DMS153 treated with DMSO at 0.1 percent for 48 hours (cell line): ENCODE measurements at regions not wholly inside any gene's neighbourhood (a gene's known extent, or its start where the extent isn't known, plus 50 kb on each side); places are given as distances from the start of the nearest gene placed in this dataset.
"Not testable (repeated sequence)": the region's sequence is repeated elsewhere in the genome, so short reads cannot be mapped to it uniquely, and the experiment has no call there.

Source experiments
- DNase-seq: peaks from one replicate; lab custom pipeline; 2025; ENCODE audit not compliant: unreplicated experiment; lab: John Stamatoyannopoulos, UW

DNA sequence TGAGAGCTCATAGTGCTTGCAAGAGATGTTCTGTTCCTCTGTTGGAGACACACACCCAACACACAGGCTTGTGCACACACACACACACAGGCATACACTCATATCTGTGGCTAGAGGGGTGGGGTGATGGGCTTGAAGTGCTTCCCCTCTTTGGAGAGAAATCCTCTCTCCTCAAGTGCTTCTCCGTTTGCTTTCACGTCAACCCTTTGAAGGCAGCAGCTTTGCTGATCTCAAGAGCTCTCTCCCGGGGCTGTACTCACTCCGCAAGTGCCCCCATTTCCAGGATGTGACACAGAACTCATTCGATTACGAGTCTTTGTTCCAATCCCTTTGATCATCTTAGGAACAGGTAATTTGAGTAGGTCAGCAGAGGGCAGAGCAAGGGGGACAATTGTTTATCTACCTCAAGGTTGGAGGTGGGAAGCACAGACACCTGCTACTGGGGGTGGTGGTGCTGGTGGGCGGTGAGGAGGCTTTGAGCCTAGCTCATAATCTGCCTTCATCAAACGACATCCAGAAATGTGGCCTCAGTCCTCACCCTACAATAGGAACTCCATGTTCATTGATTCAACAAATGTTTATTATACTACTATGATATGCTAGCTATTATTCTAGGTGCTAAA is 529.8 kb upstream of the CADM1 start:
- peak; percentile 75 for DNase-seq

DNA sequence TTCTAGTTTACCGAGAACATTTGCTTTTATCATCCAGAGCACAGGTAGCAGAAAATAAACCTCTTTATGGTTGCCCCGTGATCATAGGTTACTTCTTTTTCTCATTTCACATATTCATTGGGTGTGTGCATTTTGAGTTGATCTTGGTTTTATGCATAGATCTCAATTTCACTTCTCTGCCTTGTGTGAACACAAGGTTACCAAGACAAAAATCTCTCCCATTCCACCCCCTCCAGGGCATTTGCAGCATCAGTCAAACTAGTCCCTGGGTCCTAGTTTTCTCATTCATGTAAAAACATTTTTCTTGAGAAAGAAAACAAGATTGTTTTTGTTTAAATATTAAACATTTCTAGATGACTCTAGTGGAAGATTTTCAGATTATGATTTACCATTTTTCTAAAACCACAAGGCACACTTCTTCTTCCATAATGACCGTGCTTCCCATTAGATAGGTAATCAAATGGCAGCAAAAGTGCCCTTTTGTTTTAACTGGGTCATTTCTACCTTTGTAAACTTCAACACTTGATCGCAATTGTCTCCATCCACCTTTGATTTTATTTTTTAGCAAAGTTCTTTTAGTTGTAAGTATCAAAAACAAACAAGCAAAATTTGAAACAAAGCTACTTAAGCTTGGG is 526.6 kb upstream of the CADM1 start:
- no peak for DNase-seq

DNA sequence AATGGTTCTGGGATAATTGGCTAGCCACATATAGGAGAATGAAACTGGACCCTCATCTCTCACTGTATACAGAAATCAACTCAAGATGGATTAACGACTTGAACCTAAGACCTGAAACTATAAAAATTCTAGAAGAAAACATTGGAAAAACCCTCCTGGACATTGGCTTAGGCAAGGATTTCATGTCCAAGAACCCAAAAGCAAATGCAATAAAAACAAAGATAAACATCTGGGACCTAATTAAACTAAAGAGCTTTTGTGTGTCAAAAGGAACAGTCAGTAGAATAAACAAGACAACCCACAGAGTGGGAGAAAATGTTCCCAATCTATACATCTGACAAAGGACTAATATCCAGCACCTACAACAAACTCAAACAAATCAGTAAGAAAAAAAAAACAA is 524.3 kb upstream of the CADM1 start:
- DNase-seq, result not testable (repeated sequence)

DNA sequence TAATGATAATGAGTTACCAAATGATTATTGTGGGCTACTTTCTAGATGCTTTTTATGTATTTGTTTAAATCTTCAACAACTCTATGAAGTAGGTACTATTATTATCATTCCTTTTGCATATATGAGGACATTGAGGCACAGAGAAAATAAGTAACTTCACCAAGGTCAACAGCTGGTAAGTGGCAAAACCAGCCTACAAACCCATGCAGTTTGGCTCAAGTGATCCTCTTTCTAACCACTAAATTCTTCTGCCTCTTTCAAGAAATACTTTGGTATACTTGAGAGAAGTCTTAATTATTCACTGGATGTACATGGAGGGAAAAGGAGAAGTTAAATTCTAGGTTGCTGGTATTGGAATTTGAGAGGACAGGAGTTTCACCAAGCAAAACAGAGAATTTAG is 495.2 kb upstream of the CADM1 start:
- DNase-seq, result no peak

DNA sequence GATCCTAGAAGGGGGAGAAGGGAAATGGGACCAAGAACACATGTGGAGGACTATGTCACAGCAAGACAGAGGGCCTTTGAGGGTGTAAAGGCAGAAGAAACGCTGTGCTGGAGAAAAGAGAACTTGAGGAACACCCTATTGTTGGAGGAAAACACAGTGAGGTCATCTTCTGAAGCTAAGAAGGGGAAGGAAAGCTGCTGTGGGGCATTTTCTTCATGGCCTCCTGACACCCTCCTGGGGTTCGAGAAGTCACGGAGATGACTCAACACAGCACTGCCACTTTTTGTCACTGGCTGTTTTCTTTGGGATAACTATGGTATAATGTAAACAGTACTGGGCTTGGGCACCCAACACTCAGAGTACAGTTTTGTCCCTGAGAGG is 492.6 kb upstream of the CADM1 start:
- no peak for DNase-seq

DNA sequence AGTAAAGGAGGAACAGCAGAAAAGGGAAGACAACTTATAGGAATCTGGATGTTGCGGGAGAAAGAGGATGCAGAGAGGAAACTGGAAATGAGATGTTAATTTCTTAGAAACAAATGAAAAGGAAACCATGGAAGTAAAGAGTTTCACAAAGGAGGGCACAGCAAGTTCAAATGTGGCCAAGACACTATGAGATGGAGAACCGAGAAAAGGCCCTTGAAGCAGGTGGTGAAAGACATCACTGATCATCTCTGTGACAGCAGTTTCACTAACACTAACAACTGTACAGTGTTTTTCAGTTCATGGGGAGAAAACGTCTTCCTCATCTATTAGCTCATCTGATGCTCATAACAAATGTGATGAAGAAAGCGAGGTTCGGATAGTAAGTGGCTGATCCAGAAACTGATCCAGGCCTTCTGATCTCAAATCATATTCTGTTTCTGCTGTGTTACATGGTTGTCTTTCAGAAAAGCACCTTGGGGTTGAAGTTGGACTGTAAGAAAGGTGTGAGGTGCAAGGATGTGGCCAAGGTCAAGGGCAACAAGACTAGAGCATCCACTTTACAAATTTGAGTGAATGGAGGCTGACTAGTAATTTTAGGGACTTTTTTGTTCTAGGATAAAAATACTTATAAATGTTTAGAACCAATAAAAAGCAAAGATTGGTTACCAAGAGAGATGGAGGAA is 492.1 kb upstream of the CADM1 start:
- no peak for DNase-seq

DNA sequence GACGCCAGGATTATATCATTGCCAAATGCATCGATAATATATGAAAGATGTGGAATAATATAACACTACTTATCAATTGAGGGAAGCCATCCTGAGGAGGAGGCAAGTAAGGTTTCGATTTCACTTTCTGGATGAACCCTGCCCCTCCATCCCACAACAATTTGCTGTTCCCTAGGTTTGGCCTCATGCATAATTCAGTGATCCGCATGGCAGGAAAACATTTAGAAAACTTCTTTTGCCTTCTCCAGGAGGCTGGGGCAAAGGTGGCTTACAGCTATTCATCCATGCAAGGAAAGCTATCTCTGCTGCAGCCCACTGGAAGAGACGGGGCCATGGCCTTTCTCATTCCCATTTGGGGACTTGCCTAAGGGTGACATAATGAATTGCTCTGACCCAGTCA is 489.4 kb upstream of the CADM1 start:
- no peak for DNase-seq

DNA sequence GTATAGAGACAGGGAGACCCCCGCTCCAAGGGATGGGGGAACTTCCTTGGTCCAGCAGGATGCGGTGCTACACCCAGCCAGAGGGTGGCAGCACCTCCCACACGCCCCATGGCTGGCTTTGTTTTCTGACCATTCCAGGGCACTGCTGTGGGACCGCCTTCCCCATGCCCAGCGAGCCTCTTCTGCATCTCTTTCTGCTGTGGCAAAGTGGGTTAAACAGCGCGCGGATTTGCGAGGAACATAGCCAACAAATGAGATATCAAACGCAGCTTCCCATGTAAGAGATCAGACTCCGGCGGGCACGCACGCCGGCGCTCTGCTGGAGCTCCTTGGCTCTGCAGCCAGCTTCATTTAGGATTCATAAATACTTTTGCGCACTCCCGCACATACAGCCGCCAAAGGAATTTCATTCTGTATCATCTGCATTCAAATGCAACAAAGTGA is 485.8 kb upstream of the CADM1 start:
- DNase-seq, result no peak

DNA sequence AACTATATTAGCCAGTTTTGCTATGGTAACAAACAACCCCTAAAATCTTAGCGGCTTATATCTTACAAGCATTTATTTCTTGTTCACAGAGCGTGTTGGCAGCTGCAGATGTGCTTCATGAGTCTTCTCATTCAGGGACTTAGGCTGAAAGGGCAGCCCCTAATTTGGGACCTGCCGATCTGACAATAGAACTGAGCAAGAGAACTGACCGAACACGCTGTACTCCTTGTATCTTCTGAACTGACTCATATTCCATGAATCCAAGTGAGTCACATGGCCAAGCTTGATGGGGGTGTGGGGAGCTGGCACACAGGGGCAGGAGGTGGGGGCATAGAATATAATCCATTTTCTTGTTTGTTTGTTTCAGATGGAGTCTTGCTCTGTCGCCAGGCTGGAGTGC is 481.7 kb upstream of the CADM1 start:
- no peak for DNase-seq

DNA sequence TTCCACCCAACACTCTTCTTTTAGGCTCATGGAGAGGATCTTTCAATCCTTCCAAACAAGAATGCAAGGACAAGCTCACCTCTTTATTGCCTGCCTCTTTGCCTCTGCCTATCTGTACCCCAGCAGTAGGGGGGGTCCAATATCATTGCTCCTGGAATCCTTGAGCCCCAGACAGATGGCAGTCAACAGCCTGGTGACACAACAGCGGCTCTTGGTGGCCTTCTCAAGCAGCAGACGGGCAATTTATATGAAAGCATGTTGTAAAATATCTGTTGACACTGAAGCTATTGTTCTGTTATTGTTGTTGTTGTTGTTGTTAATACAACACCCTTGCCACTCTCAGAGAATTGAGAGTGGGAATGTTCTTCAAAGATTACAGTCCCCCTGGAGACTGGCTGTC is 480.0 kb upstream of the CADM1 start:
- no peak for DNase-seq

DNA sequence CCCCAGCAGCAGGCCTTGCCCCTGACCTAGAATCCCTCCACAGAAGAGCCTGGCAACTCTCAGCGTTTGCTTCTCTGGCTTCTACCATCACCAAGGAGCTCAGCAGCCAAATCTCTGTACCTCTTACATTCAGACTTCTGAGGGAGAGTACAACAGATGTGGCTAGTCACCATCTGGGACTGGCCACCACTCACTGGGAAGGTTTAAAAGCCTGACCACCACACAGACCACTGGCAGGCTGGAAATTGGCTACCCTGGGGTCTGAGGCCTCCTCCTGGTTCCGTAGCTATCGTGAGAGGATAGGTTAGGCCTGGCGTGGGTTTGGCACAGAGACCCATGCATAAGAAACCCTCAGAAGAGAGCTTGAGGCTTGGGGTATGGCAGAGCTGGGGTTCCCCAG is 478.5 kb upstream of the CADM1 start:
- no peak for DNase-seq

DNA sequence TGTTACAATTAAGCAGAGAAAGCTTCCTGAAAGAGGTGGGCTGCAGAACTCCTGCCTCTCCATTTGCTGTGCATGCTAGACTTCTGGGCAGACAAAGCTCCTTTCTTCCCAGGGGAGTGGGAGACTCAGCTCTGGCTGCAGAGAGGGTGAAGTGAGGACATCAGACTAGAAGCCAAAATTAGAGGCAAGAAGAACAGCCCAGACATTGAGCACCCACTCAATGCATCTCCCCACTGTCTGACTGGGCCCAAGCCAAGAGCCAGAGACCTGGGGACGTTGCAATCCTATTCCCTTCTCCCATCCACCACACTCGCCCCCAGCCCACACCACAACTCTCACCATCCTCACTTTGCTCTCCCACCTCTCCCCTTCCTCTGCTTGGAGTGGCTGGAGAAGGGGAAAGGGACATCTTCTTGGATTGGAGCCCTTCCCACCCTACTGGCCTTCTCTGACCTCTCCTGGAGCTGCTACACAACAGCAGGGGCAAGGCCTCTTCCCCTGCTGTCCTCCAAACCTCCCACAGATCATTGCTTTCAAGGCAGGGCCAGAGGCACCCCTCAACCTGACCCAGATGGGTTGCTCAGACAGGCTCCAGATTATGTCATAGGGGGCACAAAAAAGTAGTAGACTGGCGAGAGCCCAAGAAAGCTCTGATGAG is 477.7 kb upstream of the CADM1 start:
- no peak for DNase-seq

DNA sequence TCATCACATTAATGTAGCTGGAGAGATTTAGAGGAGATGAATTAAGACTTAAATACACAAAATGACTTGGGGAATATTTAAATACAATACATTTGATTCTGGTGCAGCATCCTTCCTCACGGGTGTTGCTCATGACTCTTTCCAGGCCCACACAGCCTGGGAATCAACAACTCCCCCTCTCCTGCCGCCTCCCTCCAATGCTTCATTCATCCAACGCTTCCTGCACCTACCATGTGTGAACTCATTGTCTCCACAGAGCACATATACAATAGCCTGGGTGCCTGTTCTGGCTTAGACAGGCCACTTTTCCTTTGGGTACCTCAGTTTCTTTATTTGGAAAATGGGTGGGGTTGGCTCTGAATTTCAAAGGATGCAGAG is 476.9 kb upstream of the CADM1 start:
- DNase-seq, result no peak

DNA sequence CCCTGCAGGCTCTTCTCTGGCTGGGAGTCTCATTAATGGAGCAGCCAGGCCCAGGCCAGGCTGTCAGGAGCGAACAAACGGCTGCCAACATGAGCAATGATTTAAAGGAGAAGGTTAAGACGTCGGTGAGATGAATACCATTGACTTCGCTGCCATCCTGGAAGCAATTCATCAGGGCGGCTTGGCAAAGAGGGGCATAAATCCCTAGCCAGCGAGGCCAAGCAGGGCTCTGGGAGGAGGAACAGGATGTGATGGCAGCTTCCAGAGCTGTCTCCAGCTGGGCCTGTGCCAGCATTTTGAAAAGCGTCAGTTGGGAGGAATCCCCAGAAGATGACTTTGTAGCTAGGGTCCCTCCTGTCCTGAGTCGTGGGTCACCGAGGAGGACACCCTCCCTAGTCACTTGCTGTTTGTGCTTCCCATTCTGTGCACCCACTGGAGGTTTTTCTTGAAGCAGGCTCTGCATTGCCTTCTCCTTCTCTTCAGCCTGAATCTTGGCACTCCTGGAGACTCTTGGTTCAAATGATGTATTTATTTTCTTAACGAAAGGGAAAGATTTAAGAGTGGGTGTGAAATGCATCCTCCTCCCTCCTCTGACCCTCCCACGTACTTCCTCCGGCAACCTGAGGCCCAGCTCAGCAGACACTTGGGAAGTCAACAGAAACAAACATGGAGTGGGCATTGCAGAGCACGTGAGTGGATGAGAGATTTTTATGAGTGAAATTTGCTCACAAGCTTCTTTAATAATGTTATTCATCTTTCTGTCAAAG is 476.3 kb upstream of the CADM1 start:
- DNase-seq, result no peak

DNA sequence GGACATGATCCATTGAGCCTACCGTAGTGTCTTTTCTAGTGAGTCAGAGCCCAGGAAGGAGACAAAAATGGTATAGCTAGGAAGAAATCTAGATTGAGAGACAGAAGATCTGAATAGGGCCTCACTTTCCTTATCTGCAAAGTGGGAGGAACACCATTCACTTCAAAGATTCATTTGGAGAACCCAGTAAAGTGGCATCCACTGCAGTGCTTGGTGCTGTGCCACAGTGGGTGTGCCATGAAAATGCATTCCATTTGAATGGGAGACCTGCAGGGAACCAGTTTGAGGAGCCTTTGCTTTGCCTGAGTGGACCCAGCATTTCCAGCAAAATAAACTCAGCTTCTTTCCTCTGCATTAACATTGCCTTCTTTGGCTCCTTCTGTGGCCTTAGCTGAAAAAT is 470.5 kb upstream of the CADM1 start:
- no peak for DNase-seq

DNA sequence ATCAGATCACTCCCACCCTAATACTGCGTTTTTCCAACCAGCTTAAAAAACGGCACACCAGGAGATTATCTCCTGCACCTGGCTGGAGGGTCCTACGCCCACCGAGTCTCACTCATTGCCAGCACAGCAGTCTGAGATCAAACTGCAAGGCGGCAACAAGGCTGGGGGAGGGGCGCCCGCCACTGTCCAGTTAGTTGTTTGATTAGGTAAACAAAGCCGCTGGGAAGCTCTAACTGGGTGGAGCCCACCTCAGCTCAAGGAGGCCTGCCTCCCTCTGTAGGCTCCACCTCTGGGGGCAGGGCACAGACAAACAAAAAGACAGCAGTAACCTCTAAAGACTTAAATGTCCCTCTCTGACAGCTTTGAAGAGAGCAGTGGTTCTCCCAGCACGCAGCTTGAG is 463.0 kb upstream of the CADM1 start:
- not testable (repeated sequence) for DNase-seq

DNA sequence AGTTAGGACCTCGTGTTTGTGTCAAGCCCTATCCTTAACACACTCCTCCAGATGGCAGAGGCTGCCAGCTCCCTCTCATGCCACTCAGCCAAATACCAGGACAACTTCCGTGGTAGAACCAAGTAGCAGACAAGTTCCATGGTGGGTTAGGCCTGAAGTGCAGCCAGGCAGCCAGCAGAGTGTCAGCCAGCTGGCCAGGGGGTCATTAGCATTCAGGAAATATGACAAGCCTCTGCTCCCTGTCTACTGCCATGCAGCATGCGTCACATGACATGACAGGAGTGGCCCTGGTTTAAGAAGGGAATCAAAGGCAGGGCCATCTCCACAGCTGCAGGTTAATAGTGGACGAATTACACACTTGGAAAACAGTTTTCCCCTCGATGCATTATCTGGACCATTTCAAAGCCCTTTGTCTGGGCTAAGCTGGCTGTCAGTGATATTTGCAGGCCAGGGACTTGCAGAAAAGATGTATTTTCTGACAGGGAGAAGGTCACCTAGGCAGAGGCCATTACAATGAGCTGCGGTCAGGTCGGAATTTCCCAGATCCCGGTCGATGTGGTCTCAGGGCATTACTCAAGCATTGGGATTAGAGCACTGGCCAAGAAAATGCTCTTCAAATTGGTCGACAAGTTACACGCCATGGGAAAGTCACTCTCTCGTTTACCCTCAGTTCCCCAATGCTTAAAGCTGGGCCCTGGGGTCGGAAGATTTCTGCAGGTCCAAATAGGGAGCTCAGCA is 461.7 kb upstream of the CADM1 start:
- DNase-seq, result peak; percentile 35

DNA sequence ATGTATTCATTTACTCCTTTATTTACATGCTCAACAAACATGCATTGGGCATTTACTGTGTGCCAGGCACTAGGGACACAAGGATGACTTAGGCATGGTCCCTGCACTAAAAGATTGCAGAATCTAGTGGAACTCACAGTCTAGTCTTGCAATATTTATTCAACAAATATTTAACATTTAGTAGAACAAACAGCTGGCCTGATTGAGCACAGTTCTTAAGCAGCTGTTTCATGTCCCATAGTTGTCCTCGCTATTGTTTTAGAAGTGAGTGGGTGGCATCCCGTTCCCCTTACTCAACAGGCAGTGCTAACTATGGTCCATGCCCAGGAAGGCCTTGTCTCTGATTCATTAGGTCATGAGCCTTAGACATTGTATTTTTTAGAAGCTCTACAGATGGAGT is 459.9 kb upstream of the CADM1 start:
- no peak for DNase-seq

DNA sequence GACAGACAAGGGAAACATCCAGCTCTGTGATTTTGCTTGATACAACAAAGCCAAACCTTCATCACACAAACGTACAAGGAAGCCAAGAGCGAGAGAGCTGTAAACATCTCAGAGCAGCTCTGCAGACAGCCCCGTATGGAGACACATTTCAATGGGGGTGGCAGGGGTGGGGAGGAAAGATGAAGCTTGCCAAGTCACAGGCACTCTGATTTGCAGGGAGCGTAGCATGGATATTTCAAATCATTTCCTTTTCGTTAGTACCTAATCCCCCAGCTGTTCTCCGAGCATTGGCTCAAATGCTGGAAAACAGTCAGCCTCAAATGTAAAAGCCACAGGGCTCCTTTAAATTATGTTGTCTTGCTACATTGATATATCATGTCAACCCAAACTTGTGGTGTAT is 458.9 kb upstream of the CADM1 start:
- no peak for DNase-seq

DNA sequence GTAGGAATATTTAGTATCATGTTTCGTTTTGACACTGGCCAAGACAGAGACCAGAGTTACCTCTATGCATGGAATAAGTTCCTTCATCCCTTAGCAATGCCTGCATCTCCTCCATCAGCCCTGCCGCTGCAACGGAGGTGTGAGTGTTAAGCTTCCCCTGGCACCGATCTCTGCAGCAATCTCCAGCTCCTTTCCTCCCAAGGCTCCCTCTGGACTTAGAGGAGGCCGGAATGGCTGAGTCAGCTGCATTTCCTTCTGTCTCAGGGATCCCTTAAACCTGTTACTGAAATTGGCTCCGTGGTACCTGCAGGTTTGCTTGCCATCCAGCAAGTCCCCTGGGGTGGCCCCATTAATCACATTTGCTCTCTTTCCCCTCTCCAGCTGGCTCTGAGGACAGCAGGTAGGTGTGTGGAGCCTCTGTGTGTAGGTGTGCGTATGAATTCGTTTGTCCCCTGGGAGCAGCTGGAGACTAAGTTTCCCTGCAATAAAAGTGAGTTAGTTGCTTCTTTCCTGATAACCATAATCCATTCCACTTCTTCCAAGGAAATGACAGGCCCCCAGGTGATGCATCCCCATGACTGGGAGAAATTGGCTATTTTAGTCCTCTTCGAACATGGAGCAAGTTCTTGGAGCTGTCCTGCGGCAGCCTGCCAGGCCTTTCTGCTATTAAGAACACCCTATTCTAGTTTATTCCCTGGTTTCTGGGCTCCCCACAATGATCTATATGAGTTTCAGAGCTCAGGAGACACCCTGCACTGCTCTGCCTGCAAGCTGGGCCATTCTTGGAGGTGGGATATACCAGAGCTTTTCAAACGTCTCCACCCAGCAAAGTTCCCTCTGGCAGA is 457.2 kb upstream of the CADM1 start:
- peak; percentile 28 for DNase-seq
